Lower lobe of right lung (tissue), 2 donors: ENCODE measurements at regions not wholly inside any gene's neighbourhood (a gene's known extent, or its start where the extent isn't known, plus 50 kb on each side); places are given as distances from the start of the nearest gene placed in this dataset.

Source experiments
- ATAC-seq, 2 donors: fragments of 200-7000 bp; cut with Tn5 transposase; one replicate each; pipeline ENCODE4 v1.9.1; 2020 to 2022; ENCODE audit warnings: mild to moderate bottlenecking in 2 of 2, moderate library complexity in 2 of 2
- DNase-seq: peaks from one replicate; pipeline ENCODE4 v3.0.0-alpha.2; 2020
- H3K27ac ChIP-seq: fragments of 200-600 bp; one replicate; pipeline ENCODE4 v1.8.0; 2022
- H3K27me3 ChIP-seq: fragments of 200-600 bp; one replicate; pipeline ENCODE4 v1.8.0; 2022; ENCODE audit warnings: low read depth
- H3K36me3 ChIP-seq: fragments of 200-600 bp; one replicate; pipeline ENCODE4 v1.8.0; 2022; ENCODE audit warnings: mild to moderate bottlenecking
- H3K4me1 ChIP-seq: fragments of 200-600 bp; one replicate; pipeline ENCODE4 v1.8.0; 2022
- H3K4me3 ChIP-seq: fragments of 200-600 bp; one replicate; pipeline ENCODE4 v1.8.0; 2022; ENCODE audit warnings: mild to moderate bottlenecking
- H3K9me3 ChIP-seq: fragments of 200-600 bp; one replicate; pipeline ENCODE4 v1.8.0; 2022
- intact Hi-C: fragments of 100-400 bp; cut with DNase I; formaldehyde crosslinking; loops from one replicate; pipeline ENCODE4 v1.11.0; 2022
- TF ChIP-seq, protein P1 (sequence below): fragments of 200-600 bp; IDR thresholded peaks from one replicate; pipeline ENCODE4 v1.8.0; 2022; ENCODE audit warnings: antibody characterized with exemption, mild to moderate bottlenecking
- donor health status: DM: no; HTN: yes; CAD: no; lungs with severe emphysema.

DNA sequence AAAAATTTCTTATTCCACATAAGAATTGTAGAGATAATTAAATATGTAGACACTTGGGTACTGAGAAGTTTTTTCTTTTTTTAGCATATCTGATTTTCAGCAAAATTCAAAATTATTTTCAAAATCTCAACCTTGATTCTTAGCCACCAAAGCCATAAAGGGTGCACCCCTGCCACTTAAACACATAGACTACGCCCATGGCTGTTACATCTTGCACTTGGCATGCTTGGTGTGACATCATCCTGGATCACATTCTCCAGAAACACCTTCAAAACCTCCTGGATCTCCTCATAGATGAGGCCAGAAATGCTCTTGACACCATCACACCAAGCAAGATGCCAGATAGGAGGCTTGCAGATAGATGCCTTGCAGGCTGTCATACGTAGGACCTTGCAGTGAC, 89.1 kb upstream of the KLF14 start:
- no peak for ATAC-seq
- H3K4me3 ChIP-seq: no peak overlapping the region
- DNase-seq: no peak
- intact Hi-C loops: no loop called here
- no peak overlapping the region for H3K27ac ChIP-seq
- H3K27me3 ChIP-seq: no peaks in the 10 kb centered on the region
- TF ChIP-seq, protein P1, sequence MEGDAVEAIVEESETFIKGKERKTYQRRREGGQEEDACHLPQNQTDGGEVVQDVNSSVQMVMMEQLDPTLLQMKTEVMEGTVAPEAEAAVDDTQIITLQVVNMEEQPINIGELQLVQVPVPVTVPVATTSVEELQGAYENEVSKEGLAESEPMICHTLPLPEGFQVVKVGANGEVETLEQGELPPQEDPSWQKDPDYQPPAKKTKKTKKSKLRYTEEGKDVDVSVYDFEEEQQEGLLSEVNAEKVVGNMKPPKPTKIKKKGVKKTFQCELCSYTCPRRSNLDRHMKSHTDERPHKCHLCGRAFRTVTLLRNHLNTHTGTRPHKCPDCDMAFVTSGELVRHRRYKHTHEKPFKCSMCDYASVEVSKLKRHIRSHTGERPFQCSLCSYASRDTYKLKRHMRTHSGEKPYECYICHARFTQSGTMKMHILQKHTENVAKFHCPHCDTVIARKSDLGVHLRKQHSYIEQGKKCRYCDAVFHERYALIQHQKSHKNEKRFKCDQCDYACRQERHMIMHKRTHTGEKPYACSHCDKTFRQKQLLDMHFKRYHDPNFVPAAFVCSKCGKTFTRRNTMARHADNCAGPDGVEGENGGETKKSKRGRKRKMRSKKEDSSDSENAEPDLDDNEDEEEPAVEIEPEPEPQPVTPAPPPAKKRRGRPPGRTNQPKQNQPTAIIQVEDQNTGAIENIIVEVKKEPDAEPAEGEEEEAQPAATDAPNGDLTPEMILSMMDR: no peak
- H3K9me3 ChIP-seq: peaks cover 24% of the 10 kb centered on the region
- no peaks in the 10 kb centered on the region for H3K36me3 ChIP-seq
- no peaks in the 10 kb centered on the region for H3K4me1 ChIP-seq

DNA sequence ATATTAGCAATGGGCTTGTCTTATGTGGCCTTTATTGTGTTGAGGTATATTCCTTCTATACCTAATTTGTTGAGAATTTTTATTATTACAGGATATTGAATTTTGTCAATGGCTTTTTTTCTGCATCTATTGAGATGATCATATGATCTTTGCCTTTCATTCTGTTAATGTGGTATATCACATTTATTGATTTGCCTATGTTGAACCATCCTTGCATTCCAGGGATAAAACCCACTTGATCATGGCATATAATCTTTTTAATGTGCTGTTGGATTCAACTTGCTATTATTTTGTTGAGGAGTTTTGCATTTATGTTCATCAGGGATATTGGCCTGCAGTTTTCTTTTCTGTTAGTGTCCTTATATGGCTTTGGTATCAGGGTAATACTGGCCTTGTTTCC, 91.8 kb upstream of the KLF14 start:
- Histone ChIP-seq H3K27me3 (no peaks in the 10 kb centered on the region), H3K9me3 (peaks cover 24% of the 10 kb centered on the region), H3K4me1 (no peaks in the 10 kb centered on the region), H3K4me3 (no peak overlapping the region), H3K27ac (no peak overlapping the region), H3K36me3 (no peaks in the 10 kb centered on the region)
- intact Hi-C loops: no loop called here
- TF ChIP-seq, protein P1: no peak
- DNase-seq (no peak), ATAC-seq (no peak)

DNA sequence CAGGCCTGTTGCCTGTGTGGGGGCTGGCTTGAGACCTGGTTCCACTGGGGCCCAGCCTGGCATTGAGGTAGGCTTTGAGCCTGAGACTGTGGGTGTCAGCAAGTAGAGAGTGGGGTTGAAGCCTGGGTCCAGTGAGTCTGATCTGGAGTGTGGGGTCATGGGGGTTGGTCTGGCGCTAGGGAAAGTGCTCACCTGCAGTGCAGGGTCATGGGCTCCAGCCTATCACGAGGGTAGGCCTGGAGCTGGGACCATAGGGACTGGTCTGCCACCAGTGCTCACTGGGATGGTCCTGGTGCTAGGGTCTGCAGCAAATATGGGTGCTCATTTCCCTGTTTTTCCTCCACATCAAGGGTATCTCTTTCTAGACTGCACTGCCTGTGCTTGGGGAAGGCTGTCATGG, 95.4 kb upstream of the KLF14 start:
- TF ChIP-seq, protein P1: no peak
- no peak overlapping the region for H3K4me3 ChIP-seq
- H3K27ac ChIP-seq: no peak overlapping the region
- no peaks in the 10 kb centered on the region for H3K36me3 ChIP-seq
- peaks cover 24% of the 10 kb centered on the region for H3K9me3 ChIP-seq
- intact Hi-C loops: no loop called here
- peak in 1 of 2 donors; percentile 13 for ATAC-seq
- no peaks in the 10 kb centered on the region for H3K27me3 ChIP-seq
- no peaks in the 10 kb centered on the region for H3K4me1 ChIP-seq
- no peak for DNase-seq

DNA sequence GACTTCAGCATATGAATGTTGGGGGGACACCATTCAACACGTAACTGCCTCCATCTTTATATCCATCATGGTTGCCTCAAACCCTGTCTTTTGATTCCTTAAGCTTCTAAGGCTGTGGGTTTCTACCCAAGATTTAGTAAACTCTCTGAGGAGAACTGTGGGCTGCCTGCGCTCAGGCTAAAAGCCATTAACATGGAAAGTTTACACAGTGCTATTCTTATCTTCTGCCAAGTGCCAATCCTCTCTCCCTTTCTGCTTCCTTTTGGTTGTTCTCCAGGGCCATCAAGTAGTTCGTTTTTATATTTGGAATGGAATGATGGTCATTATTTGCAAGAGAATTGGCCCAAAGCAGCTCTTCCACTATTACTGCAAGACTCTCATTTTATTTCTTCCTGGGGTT, 97.3 kb upstream of the KLF14 start:
- no peak for ATAC-seq
- Histone ChIP-seq H3K27ac (no peak overlapping the region), H3K9me3 (peaks cover 14% of the 10 kb centered on the region), H3K4me3 (no peak overlapping the region), H3K27me3 (no peaks in the 10 kb centered on the region), H3K4me1 (no peaks in the 10 kb centered on the region), H3K36me3 (no peaks in the 10 kb centered on the region)
- TF ChIP-seq, protein P1: no peak
- DNase-seq: no peak
- intact Hi-C loops: no loop called here

DNA sequence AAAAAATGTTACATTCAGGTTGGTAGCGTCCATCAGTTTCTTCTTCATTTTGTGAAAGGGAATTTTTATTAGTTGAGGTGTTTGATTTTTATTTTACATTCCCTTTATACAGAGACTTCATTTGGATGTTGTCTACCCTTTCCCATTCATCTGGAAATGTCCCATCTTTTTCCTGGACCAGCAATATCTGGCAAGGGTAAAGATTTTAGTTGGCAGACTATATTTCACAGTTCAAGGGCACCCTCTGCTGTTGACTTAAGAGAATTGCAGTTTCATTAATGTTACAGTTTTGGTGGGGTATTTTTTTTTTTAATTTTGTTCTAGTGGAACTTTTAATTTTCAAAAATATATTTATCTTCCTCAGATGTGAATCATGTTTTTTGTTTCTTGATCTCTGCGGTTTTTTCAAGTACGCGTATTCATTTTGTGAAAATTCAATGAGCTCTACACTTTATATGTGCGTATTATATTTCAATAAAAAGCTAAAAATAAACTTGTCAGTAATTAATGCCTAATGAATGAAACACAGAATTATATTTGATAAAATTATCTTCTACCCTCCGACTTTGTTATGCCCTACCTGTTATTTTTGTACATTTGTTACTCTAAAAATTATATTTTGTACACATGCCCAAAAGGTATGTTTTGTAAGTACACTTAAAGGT, 97.9 kb upstream of the KLF14 start:
- DNase-seq (no peak), ATAC-seq (no peak)
- no peak overlapping the region for H3K4me3 ChIP-seq
- H3K9me3 ChIP-seq: peaks cover 8% of the 10 kb centered on the region
- no peaks in the 10 kb centered on the region for H3K4me1 ChIP-seq
- H3K27ac ChIP-seq: no peak overlapping the region
- intact Hi-C loops: no loop called here
- TF ChIP-seq, protein P1: peak; percentile 75
- H3K36me3 ChIP-seq: no peaks in the 10 kb centered on the region
- H3K27me3 ChIP-seq: no peaks in the 10 kb centered on the region
